Fibroblast of lung (primary cell): ENCODE measurements at regions not wholly inside any gene's neighbourhood (a gene's known extent, or its start where the extent isn't known, plus 50 kb on each side); places are given as distances from the start of the nearest gene placed in this dataset.
A peak's percentile ranks its signal among the peaks of the same experiment; 100 is the strongest.
"Not testable (repeated sequence)": the region's sequence is repeated elsewhere in the genome, so short reads cannot be mapped to it uniquely, and the experiment has no call there.

Experiments
- DNase-seq, 2 donors: peaks; one replicate each; pipeline versions ENCODE4 v3.0.0 to v3.0.0-alpha.2; 2010; ENCODE audit warnings: low read depth in 2 of 2
- H2AFZ ChIP-seq: 2 replicates; pipeline ENCODE4 v1.5.1; 2012; ENCODE audit warnings: low read length, control low read depth, inconsistent platforms
- H3K27ac ChIP-seq: 2 replicates; pipeline ENCODE4 v1.5.1; 2011; ENCODE audit warnings: low read length, control low read depth; ENCODE audit not compliant: insufficient read depth
- H3K27me3 ChIP-seq: 2 replicates; pipeline ENCODE4 v1.5.1; 2011; ENCODE audit warnings: mild to moderate bottlenecking, low read length; ENCODE audit not compliant: control insufficient read depth, insufficient read depth
- H3K36me3 ChIP-seq: 2 replicates; pipeline ENCODE4 v1.5.1; 2011; ENCODE audit warnings: low read length; ENCODE audit not compliant: control insufficient read depth, insufficient read depth
- H3K4me1 ChIP-seq: 2 replicates; pipeline ENCODE4 v1.5.1; 2011; ENCODE audit warnings: low read length; ENCODE audit not compliant: control insufficient read depth, insufficient read depth; ENCODE audit errors: extremely low read depth
- H3K4me2 ChIP-seq: 2 replicates; pipeline ENCODE4 v1.5.1; 2011; ENCODE audit warnings: low read length, control low read depth; ENCODE audit not compliant: insufficient read depth; ENCODE audit errors: extremely low read depth
- H3K4me3 ChIP-seq, 4 experiments: fragments of 200-600 bp in 1 of 4; sonication (generic) in 1 of 4; replicated peaks in 1 of 4; 2 replicates each; pipeline ENCODE4 v1.5.1; 2011 to 2016; ENCODE audit warnings: low read length in 4 of 4, low read depth in 3 of 4, mild to moderate bottlenecking in 3 of 4, control low read depth in 2 of 4, inconsistent platforms in 1 of 4, mixed read lengths in 1 of 4; ENCODE audit not compliant: insufficient read depth in 1 of 4; ENCODE audit errors: control extremely low read depth in 1 of 4
- H3K79me2 ChIP-seq: 2 replicates; pipeline ENCODE4 v1.5.1; 2012; ENCODE audit warnings: mild to moderate bottlenecking, low read length, inconsistent platforms; ENCODE audit not compliant: control insufficient read depth, insufficient read depth
- H3K9ac ChIP-seq: 2 replicates; pipeline ENCODE4 v1.5.1; 2011; ENCODE audit warnings: mild to moderate bottlenecking, low read length, control low read depth; ENCODE audit not compliant: insufficient read depth
- H3K9me3 ChIP-seq: 2 replicates; pipeline ENCODE4 v1.5.1; 2012; ENCODE audit warnings: low read depth, low read length; ENCODE audit not compliant: control insufficient read depth, insufficient read depth
- H4K20me1 ChIP-seq: 2 replicates; pipeline ENCODE4 v1.5.1; 2011; ENCODE audit warnings: low read length; ENCODE audit not compliant: control insufficient read depth, insufficient read depth; ENCODE audit errors: extremely low read depth
- EZH2 ChIP-seq: IDR thresholded peaks from 2 replicates; pipeline ENCODE4 v1.5.1; 2012; ENCODE audit warnings: low read length, control low read depth, mild to moderate bottlenecking; ENCODE audit errors: missing control alignments
- TF ChIP-seq, protein P1 (sequence below), 2 donors: IDR thresholded peaks in 1 of 2; conservative IDR thresholded peaks in 1 of 2; 1 replicate in 1 of 2; 2 replicates in 1 of 2; pipeline ENCODE4 v1.5.1; 2011 to 2012; ENCODE audit warnings: low read length in 2 of 2, control low read depth in 1 of 2, inconsistent platforms in 1 of 2, low read depth in 1 of 2, mild to moderate bottlenecking in 1 of 2

DNA sequence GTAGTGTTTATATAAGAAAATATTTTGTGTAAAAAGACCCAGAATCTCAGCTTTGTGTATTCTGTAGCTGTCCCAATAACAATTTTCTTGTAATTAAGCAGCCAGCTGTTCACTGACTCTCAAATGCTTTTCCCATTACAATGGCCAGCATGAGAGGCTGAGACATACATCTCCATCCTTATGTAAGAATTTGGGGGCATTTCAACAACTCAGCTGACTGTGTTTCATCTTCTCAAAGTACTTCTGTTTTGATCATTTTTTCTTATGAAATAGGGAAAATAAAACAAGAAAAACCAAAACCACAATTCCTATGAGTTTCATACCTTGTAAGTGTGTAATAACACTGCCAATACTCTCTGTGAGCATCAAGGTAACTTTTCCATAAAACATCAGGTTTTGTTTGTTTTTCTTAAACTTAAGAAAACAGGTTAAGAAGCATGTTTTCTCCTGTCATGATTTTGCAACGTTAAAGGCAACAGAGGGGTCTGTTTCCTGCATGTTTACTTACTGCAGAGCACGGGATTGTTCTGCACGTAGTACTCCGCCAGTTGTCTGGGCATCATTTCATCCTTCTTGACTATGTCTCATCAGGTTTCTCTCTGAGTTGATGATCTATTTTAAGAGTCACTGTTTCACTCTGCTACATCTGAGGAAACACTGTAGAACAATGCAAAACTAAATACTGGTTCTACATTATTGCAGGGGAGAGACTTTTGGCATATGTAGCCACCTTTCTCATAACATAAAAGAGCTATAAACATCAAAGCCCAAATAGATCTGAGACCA lies 62.9 kb upstream of the CYRIA start:
- Histone ChIP-seq H3K36me3 (no peaks in the 10 kb centered on the region), H3K9me3 (no peaks in the 10 kb centered on the region), H3K79me2 (no peaks in the 10 kb centered on the region), H3K9ac (no peak overlapping the region), H3K4me1 (no peaks in the 10 kb centered on the region), H4K20me1 (no peaks in the 10 kb centered on the region), H3K27ac (no peak overlapping the region), H3K4me3 (no peak overlapping the region), H2AFZ (no peak overlapping the region), H3K4me2 (no peak overlapping the region), H3K27me3 (no peaks in the 10 kb centered on the region)
- no peak for DNase-seq
- TF ChIP-seq, protein P1, sequence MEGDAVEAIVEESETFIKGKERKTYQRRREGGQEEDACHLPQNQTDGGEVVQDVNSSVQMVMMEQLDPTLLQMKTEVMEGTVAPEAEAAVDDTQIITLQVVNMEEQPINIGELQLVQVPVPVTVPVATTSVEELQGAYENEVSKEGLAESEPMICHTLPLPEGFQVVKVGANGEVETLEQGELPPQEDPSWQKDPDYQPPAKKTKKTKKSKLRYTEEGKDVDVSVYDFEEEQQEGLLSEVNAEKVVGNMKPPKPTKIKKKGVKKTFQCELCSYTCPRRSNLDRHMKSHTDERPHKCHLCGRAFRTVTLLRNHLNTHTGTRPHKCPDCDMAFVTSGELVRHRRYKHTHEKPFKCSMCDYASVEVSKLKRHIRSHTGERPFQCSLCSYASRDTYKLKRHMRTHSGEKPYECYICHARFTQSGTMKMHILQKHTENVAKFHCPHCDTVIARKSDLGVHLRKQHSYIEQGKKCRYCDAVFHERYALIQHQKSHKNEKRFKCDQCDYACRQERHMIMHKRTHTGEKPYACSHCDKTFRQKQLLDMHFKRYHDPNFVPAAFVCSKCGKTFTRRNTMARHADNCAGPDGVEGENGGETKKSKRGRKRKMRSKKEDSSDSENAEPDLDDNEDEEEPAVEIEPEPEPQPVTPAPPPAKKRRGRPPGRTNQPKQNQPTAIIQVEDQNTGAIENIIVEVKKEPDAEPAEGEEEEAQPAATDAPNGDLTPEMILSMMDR (conservative IDR thresholded peaks at IDR 0.05 in 1 of 2, IDR thresholded peaks at IDR 0.05 in 1 of 2; ENCODE audit: low read depth in 1 of 2, low read length in 2 of 2): no peak
- TF ChIP-seq EZH2: no peak

DNA sequence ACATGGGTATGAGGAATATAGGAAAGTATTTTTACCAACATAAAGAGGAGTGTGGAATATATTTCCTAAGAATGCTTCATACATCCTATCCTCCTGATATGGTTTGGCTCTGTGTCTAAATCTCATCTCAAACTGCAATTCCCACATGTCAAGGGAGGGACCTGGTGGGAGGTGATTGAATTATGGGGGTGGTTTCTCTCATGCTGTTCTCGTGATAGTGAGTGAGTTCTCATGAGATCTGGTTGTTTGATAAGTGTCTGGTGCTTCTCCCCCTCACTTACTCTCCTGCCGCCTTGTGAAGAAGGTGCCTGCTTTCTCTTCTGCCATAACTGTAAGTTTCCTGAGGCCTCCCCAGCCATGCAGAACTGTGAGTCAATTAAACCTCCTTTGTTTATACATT lies 62.2 kb upstream of the CYRIA start:
- H2AFZ ChIP-seq, H3K79me2 ChIP-seq, H3K27me3 ChIP-seq, H4K20me1 ChIP-seq, H3K9me3 ChIP-seq, H3K9ac ChIP-seq, H3K4me3 ChIP-seq, H3K4me1 ChIP-seq, H3K36me3 ChIP-seq, H3K27ac ChIP-seq, DNase-seq, H3K4me2 ChIP-seq: not testable (repeated sequence)

GRCh38 chr2:16727256-16727655 lies 61.6 kb upstream of the CYRIA start:
- Histone ChIP-seq H3K4me1 (no peaks in the 10 kb centered on the region), H3K9me3 (no peaks in the 10 kb centered on the region), H3K4me3 (no peak overlapping the region), H3K9ac (no peak overlapping the region), H4K20me1 (no peaks in the 10 kb centered on the region), H2AFZ (no peak overlapping the region), H3K27me3 (no peaks in the 10 kb centered on the region), H3K27ac (no peak overlapping the region), H3K36me3 (no peaks in the 10 kb centered on the region), H3K79me2 (no peaks in the 10 kb centered on the region), H3K4me2 (no peak overlapping the region)
- peak; percentile 3 to 29 for DNase-seq
- TF ChIP-seq EZH2: no peak
- TF ChIP-seq, protein P1 (conservative IDR thresholded peaks at IDR 0.05 in 1 of 2, IDR thresholded peaks at IDR 0.05 in 1 of 2; ENCODE audit: low read depth in 1 of 2, low read length in 2 of 2): peak; percentile 15 to 33
